Stomach (tissue), 4 donors: ENCODE measurements at regions not wholly inside any gene's neighbourhood (a gene's known extent, or its start where the extent isn't known, plus 50 kb on each side); places are given as distances from the start of the nearest gene placed in this dataset.

Experiments
- CTCF ChIP-seq, 7 experiments: fragments of 450-650 bp in 4 of 7; fragments of 200-600 bp in 3 of 7; sonication (generic) in 3 of 7; IDR thresholded peaks; one replicate each; pipeline ENCODE4 v1.5.1; 2016 to 2019; ENCODE audit warnings: antibody characterized with exemption in 7 of 7, control low read depth in 2 of 7, mild to moderate bottlenecking in 1 of 7
- EP300 ChIP-seq: sonication (generic); formaldehyde crosslinking; IDR thresholded peaks from one replicate; pipeline ENCODE4 v1.6.1; 2017; ENCODE audit warnings: antibody characterized with exemption
- POLR2A ChIP-seq, 4 donors: fragments of 450-650 bp; IDR thresholded peaks; one replicate each; pipeline ENCODE4 v1.6.1; 2016; ENCODE audit warnings: antibody characterized with exemption in 4 of 4, control low read depth in 2 of 4, mild to moderate bottlenecking in 1 of 4, moderate library complexity in 1 of 4
- POLR2AphosphoS5 ChIP-seq, 3 donors: sonication (generic); formaldehyde crosslinking; IDR thresholded peaks; one replicate each; pipeline ENCODE4 v1.6.1; 2016; ENCODE audit warnings: antibody characterized with exemption in 3 of 3

- TF ChIP-seq CTCF (IDR thresholded peaks at IDR 0.05) (no peak), POLR2A (IDR thresholded peaks at IDR 0.05) (no peak), EP300 (no peak), POLR2AphosphoS5 (IDR thresholded peaks at IDR 0.05) (no peak)
These were observed 99.7 kb upstream of the ZEB1 start for GRCh38 chr10:31219306-31219705.
